D721Med (cell line): ENCODE measurements at regions not wholly inside any gene's neighbourhood (a gene's known extent, or its start where the extent isn't known, plus 50 kb on each side); places are given as distances from the start of the nearest gene placed in this dataset.

ENCODE experiments used
- DNase-seq: peaks from one replicate; pipeline ENCODE4 v3.0.0; 2011; ENCODE audit warnings: low spot score; ENCODE audit not compliant: insufficient read length
- FAIRE-seq: peaks from 2 replicates; lab custom pipeline; 2011; peaks lifted over from hg19 to GRCh38; lab: Jason Lieb, UNC
- TF ChIP-seq, protein P1 (sequence below): IDR thresholded peaks from 2 replicates; pipeline ENCODE4 v1.5.1; 2012; ENCODE audit warnings: mild to moderate bottlenecking, control low read depth; ENCODE audit not compliant: insufficient read depth; ENCODE audit errors: missing control alignments

DNA sequence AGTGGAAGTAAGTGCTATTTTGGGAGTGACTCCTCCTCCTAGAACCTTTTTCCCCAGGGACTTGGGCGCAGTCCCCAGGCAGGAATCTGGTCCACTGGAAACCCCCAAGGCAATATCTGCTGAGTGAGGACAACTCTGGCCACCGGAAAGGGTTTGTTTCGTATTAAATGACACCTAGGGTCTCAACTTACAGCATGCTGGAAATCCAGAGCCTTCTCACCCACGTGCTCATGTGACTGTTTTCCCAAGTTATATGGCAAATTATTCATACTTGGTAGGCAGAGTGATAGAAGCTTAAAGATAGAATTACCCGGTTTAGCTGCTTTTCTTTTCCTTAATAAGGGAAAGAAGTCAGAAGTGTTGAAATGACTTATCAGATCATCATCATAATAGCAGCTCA lies 436.9 kb upstream of the SPRED2 start:
- no peak for FAIRE-seq

GRCh38 chr2:65868177-65868576 lies 435.8 kb upstream of the SPRED2 start:
- TF ChIP-seq, protein P1, sequence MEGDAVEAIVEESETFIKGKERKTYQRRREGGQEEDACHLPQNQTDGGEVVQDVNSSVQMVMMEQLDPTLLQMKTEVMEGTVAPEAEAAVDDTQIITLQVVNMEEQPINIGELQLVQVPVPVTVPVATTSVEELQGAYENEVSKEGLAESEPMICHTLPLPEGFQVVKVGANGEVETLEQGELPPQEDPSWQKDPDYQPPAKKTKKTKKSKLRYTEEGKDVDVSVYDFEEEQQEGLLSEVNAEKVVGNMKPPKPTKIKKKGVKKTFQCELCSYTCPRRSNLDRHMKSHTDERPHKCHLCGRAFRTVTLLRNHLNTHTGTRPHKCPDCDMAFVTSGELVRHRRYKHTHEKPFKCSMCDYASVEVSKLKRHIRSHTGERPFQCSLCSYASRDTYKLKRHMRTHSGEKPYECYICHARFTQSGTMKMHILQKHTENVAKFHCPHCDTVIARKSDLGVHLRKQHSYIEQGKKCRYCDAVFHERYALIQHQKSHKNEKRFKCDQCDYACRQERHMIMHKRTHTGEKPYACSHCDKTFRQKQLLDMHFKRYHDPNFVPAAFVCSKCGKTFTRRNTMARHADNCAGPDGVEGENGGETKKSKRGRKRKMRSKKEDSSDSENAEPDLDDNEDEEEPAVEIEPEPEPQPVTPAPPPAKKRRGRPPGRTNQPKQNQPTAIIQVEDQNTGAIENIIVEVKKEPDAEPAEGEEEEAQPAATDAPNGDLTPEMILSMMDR, result no peak
- no peak for FAIRE-seq

More for the DNA sequence above, 436.9 kb upstream of the SPRED2 start:
- TF ChIP-seq, protein P1, result no peak
- no peak for DNase-seq

GRCh38 chr2:65867446-65867845 lies 435.0 kb upstream of the SPRED2 start:
- TF ChIP-seq, protein P1, result no peak
- FAIRE-seq (no peak), DNase-seq (no peak)

More at GRCh38 chr2:65868177-65868576, 435.8 kb upstream of the SPRED2 start:
- DNase-seq, result no peak

- TF ChIP-seq, protein P1, result no peak
- no peak for DNase-seq
- FAIRE-seq, result no peak
These were observed 433.7 kb upstream of the SPRED2 start for GRCh38 chr2:65866148-65866547.

GRCh38 chr2:65864619-65865018 lies 432.2 kb upstream of the SPRED2 start:
- DNase-seq (no peak), FAIRE-seq (no peak)
- TF ChIP-seq, protein P1, result no peak

DNA sequence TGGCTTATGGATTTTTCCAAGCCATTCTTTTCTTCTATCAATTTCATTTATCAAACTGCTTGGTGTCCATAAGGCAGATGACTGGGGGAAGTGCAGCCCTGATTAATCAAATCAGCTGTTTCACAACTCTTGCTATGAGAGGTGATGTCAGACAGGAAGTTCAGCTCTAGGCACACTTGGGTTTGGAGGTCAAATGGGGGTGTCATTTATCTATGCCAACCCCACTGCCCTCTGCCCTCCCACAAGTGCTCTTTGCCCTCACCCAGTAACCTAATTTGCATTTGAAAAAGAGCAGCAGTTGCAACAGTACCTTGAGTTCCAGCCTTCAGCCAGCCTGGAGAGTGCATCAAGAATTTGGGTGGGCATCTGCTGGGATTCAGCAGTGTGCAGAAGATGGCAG lies 431.3 kb upstream of the SPRED2 start:
- TF ChIP-seq, protein P1, result no peak
- no peak for DNase-seq
- no peak for FAIRE-seq

GRCh38 chr2:65856928-65857327 lies 424.5 kb upstream of the SPRED2 start:
- FAIRE-seq (no peak), DNase-seq (no peak)
- TF ChIP-seq, protein P1, result no peak
